OCI-LY1 (cell line): ENCODE measurements at regions not wholly inside any gene's neighbourhood (a gene's known extent, or its start where the extent isn't known, plus 50 kb on each side); places are given as distances from the start of the nearest gene placed in this dataset.

Experiments used
- CTCF ChIP-seq: fragments of 200-600 bp; sonication (generic), shearing (Covaris generic); IDR thresholded peaks from 2 replicates; pipeline ENCODE4 v1.5.1; 2017; ENCODE audit warnings: mild to moderate bottlenecking, antibody characterized with exemption, low read length, moderate library complexity, mixed read lengths
- EZH2 ChIP-seq: fragments of 200-600 bp; sonication (generic), shearing (Covaris generic); IDR thresholded peaks from 2 replicates; pipeline ENCODE4 v1.8.0; 2017; ENCODE audit warnings: borderline replicate concordance, mixed run types, mild to moderate bottlenecking, antibody characterized with exemption, low read length, moderate library complexity, mixed read lengths

- no peak for TF ChIP-seq EZH2
- TF ChIP-seq CTCF, result no peak
These were observed 188.6 kb upstream of the TBL1XR1 start for GRCh38 chr3:177385831-177386301.
